Neural cell (in vitro differentiated cells): ENCODE measurements at regions not wholly inside any gene's neighbourhood (a gene's known extent, or its start where the extent isn't known, plus 50 kb on each side); places are given as distances from the start of the nearest gene placed in this dataset.

Experiments used
- H2AFZ ChIP-seq: fragments of 200-600, 300-800 bp; sonication (generic), shearing (Covaris generic); 2 replicates; pipeline ENCODE4 v1.6.0; 2014; ENCODE audit warnings: low read depth, mild to moderate bottlenecking, antibody characterized with exemption, low read length, moderate library complexity
- H3F3A ChIP-seq: fragments of 200-600 bp; shearing (Covaris generic); 2 replicates; pipeline ENCODE4 v1.6.1; 2016; ENCODE audit warnings: mild to moderate bottlenecking, moderate library complexity, mixed read lengths, antibody characterized with exemption, low read length; ENCODE audit not compliant: insufficient read depth, poor library complexity, severe bottlenecking
- H3K27ac ChIP-seq: fragments of 200-600, 300-800 bp; sonication (generic), shearing (Covaris generic); 2 replicates; pipeline ENCODE4 v1.5.1; 2014; ENCODE audit warnings: mild to moderate bottlenecking, low read length, moderate library complexity
- H3K27me3 ChIP-seq: fragments of 300-800, 200-600 bp; sonication (generic), shearing (Covaris generic); 2 replicates; pipeline ENCODE4 v1.6.0; 2014; ENCODE audit warnings: mild to moderate bottlenecking, low read depth, low read length, moderate library complexity; ENCODE audit not compliant: insufficient read depth
- H3K36me3 ChIP-seq: fragments of 300-800, 200-600 bp; sonication (generic), shearing (Covaris generic); 2 replicates; pipeline ENCODE4 v1.5.1; 2014; ENCODE audit warnings: mild to moderate bottlenecking, antibody characterized with exemption, low read length, moderate library complexity; ENCODE audit not compliant: insufficient read depth
- H3K4me2 ChIP-seq: fragments of 300-800, 200-600 bp; sonication (generic), shearing (Covaris generic); 2 replicates; pipeline ENCODE4 v1.6.0; 2014; ENCODE audit warnings: mild to moderate bottlenecking, low read length
- H3K4me3 ChIP-seq: fragments of 300-800, 200-600 bp; sonication (generic), shearing (Covaris generic); 2 replicates; pipeline ENCODE4 v1.5.1; 2014; ENCODE audit warnings: mild to moderate bottlenecking, low read length, moderate library complexity
- H3K79me2 ChIP-seq: fragments of 200-600 bp; shearing (Covaris generic); replicated peaks from 2 replicates; pipeline ENCODE4 v1.6.0; 2014; ENCODE audit warnings: mild to moderate bottlenecking, low read length, moderate library complexity; ENCODE audit not compliant: insufficient read depth
- H3K9ac ChIP-seq: fragments of 300-800, 200-600 bp; sonication (generic), shearing (Covaris generic); 2 replicates; pipeline ENCODE4 v1.6.1; 2016; ENCODE audit warnings: mild to moderate bottlenecking, low read length, mixed read lengths
- H3K9me2 ChIP-seq: fragments of 200-600 bp; shearing (Covaris generic); 2 replicates; pipeline ENCODE4 v1.6.1; 2016; ENCODE audit warnings: mild to moderate bottlenecking, low read length, mixed read lengths; ENCODE audit not compliant: insufficient read depth
- H3K9me3 ChIP-seq: fragments of 200-600, 300-800 bp; sonication (generic), shearing (Covaris generic); 2 replicates; pipeline ENCODE4 v1.6.1; 2016; ENCODE audit warnings: mild to moderate bottlenecking, mixed run types, low read length, moderate library complexity, mixed read lengths
- H4K20me1 ChIP-seq: fragments of 200-600 bp; shearing (Covaris generic); 2 replicates; pipeline ENCODE4 v1.6.1; 2016; ENCODE audit warnings: mild to moderate bottlenecking, mixed run types; ENCODE audit not compliant: insufficient read depth
- CTCF ChIP-seq: fragments of 450-650 bp; IDR thresholded peaks from 2 replicates; pipeline ENCODE4 v1.5.1; 2014; ENCODE audit warnings: antibody characterized with exemption, mild to moderate bottlenecking, moderate library complexity; ENCODE audit not compliant: poor library complexity, severe bottlenecking
- EP300 ChIP-seq: fragments of 450-650 bp; conservative IDR thresholded peaks from 2 replicates; pipeline ENCODE4 v1.6.1; 2014; ENCODE audit warnings: antibody characterized with exemption, mild to moderate bottlenecking, moderate library complexity; ENCODE audit not compliant: poor library complexity, severe bottlenecking
- EZH2 ChIP-seq: fragments of 200-600, 300-800 bp; shearing (Covaris generic), sonication (generic); IDR thresholded peaks from 2 replicates; pipeline ENCODE4 v1.6.1; 2014; ENCODE audit warnings: antibody characterized with exemption, low read length, borderline replicate concordance, mild to moderate bottlenecking; ENCODE audit not compliant: insufficient read depth, poor library complexity, severe bottlenecking
- MXI1 ChIP-seq: fragments of 450-650 bp; conservative IDR thresholded peaks from 2 replicates; pipeline ENCODE4 v1.6.1; 2014; ENCODE audit warnings: antibody characterized with exemption, mild to moderate bottlenecking; ENCODE audit not compliant: poor library complexity, severe bottlenecking
- POLR2AphosphoS5 ChIP-seq: IDR thresholded peaks from 2 replicates; pipeline ENCODE4 v1.6.1; 2012
- RAD21 ChIP-seq: fragments of 450-650 bp; conservative IDR thresholded peaks from 2 replicates; pipeline ENCODE4 v1.6.1; 2014; ENCODE audit warnings: antibody characterized with exemption, mild to moderate bottlenecking, moderate library complexity
- SMC3 ChIP-seq: fragments of 450-650 bp; conservative IDR thresholded peaks from 2 replicates; pipeline ENCODE4 v1.6.1; 2014; ENCODE audit warnings: antibody characterized with exemption, mild to moderate bottlenecking, moderate library complexity; ENCODE audit not compliant: poor library complexity
- TAF1 ChIP-seq: IDR thresholded peaks from 2 replicates; pipeline ENCODE4 v1.6.1; 2012; ENCODE audit warnings: low read depth
- TF ChIP-seq, protein P1 (sequence below): IDR thresholded peaks from 2 replicates; pipeline ENCODE4 v1.6.1; 2012; ENCODE audit warnings: borderline replicate concordance

DNA sequence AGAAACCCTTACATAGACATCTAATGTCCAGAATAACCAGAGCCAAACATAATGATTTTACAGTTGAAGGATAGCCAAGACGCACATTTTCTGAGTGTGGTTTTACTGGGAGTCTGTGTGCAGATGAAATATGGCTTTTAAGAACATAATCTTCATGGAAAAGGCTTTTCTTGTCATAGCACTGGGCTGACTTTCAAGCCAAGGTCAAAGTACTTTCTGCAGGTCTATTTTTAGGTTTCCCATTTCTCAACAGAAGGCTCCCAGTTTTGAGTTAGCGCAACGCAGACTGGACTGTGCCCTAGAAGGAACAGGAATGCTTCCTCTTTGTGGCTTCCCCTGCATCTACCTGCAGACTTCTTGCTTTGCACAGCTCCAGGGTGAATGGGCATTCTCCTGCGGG lies 92.3 kb upstream of the UPP2 start:
- H3K9me2 ChIP-seq = no peaks in the 10 kb centered on the region
- H3F3A ChIP-seq = no peaks in the 10 kb centered on the region
- TF ChIP-seq EP300 (no peak), RAD21 (no peak), EZH2 (no peak), MXI1 (no peak), SMC3 (no peak), CTCF (no peak), POLR2AphosphoS5 (no peak), TAF1 (no peak)
- TF ChIP-seq, protein P1, sequence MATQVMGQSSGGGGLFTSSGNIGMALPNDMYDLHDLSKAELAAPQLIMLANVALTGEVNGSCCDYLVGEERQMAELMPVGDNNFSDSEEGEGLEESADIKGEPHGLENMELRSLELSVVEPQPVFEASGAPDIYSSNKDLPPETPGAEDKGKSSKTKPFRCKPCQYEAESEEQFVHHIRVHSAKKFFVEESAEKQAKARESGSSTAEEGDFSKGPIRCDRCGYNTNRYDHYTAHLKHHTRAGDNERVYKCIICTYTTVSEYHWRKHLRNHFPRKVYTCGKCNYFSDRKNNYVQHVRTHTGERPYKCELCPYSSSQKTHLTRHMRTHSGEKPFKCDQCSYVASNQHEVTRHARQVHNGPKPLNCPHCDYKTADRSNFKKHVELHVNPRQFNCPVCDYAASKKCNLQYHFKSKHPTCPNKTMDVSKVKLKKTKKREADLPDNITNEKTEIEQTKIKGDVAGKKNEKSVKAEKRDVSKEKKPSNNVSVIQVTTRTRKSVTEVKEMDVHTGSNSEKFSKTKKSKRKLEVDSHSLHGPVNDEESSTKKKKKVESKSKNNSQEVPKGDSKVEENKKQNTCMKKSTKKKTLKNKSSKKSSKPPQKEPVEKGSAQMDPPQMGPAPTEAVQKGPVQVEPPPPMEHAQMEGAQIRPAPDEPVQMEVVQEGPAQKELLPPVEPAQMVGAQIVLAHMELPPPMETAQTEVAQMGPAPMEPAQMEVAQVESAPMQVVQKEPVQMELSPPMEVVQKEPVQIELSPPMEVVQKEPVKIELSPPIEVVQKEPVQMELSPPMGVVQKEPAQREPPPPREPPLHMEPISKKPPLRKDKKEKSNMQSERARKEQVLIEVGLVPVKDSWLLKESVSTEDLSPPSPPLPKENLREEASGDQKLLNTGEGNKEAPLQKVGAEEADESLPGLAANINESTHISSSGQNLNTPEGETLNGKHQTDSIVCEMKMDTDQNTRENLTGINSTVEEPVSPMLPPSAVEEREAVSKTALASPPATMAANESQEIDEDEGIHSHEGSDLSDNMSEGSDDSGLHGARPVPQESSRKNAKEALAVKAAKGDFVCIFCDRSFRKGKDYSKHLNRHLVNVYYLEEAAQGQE = no peak
- no peak overlapping the region for H2AFZ ChIP-seq
- H4K20me1 ChIP-seq = no peaks in the 10 kb centered on the region
- no peaks in the 10 kb centered on the region for H3K27me3 ChIP-seq
- H3K4me3 ChIP-seq = no peak overlapping the region
- H3K36me3 ChIP-seq = no peaks in the 10 kb centered on the region
- no peak overlapping the region for H3K4me2 ChIP-seq
- H3K27ac ChIP-seq = no peak overlapping the region
- H3K9me3 ChIP-seq = no peaks in the 10 kb centered on the region
- no peak overlapping the region for H3K9ac ChIP-seq
- no peaks in the 10 kb centered on the region for H3K79me2 ChIP-seq

- no peaks in the 10 kb centered on the region for H3K9me2 ChIP-seq
- H3K27ac ChIP-seq = no peak overlapping the region
- TF ChIP-seq, protein P1 = no peak
- no peak for TF ChIP-seq EZH2
- TF ChIP-seq RAD21 = no peak
- no peak for TF ChIP-seq MXI1
- no peak for TF ChIP-seq SMC3
- TF ChIP-seq EP300 = no peak
- TF ChIP-seq CTCF = no peak
- TF ChIP-seq TAF1 = no peak
- no peak for TF ChIP-seq POLR2AphosphoS5
- no peaks in the 10 kb centered on the region for H3K79me2 ChIP-seq
- H3K4me2 ChIP-seq = no peak overlapping the region
- H2AFZ ChIP-seq = no peak overlapping the region
- no peaks in the 10 kb centered on the region for H3K9me3 ChIP-seq
- H3K36me3 ChIP-seq = no peaks in the 10 kb centered on the region
- H3F3A ChIP-seq = no peaks in the 10 kb centered on the region
- no peaks in the 10 kb centered on the region for H3K27me3 ChIP-seq
- no peak overlapping the region for H3K4me3 ChIP-seq
- H3K9ac ChIP-seq = no peak overlapping the region
- H4K20me1 ChIP-seq = no peaks in the 10 kb centered on the region
Measured at GRCh38 chr2:158006961-158007719, 94.5 kb upstream of the UPP2 start.
